NT2/D1 (cell line): ENCODE measurements at regions not wholly inside any gene's neighbourhood (a gene's known extent, or its start where the extent isn't known, plus 50 kb on each side); places are given as distances from the start of the nearest gene placed in this dataset.

ENCODE experiments used
- YY1 ChIP-seq: IDR thresholded peaks from 2 replicates; pipeline ENCODE4 v1.6.1; 2011; ENCODE audit not compliant: insufficient read length, insufficient read depth
- ZNF274 ChIP-seq: IDR thresholded peaks from 2 replicates; pipeline ENCODE4 v1.6.1; 2011; ENCODE audit warnings: mild to moderate bottlenecking, low read depth, low read length

- TF ChIP-seq YY1 (no peak), ZNF274 (no peak)
These were observed 194.5 kb upstream of the NXPH2 start for GRCh38 chr2:138974651-138975050.
